ENCODE measurements at regions not wholly inside any gene's neighbourhood (a gene's known extent, or its start where the extent isn't known, plus 50 kb on each side); places are given as distances from the start of the nearest gene placed in this dataset.

DNA sequence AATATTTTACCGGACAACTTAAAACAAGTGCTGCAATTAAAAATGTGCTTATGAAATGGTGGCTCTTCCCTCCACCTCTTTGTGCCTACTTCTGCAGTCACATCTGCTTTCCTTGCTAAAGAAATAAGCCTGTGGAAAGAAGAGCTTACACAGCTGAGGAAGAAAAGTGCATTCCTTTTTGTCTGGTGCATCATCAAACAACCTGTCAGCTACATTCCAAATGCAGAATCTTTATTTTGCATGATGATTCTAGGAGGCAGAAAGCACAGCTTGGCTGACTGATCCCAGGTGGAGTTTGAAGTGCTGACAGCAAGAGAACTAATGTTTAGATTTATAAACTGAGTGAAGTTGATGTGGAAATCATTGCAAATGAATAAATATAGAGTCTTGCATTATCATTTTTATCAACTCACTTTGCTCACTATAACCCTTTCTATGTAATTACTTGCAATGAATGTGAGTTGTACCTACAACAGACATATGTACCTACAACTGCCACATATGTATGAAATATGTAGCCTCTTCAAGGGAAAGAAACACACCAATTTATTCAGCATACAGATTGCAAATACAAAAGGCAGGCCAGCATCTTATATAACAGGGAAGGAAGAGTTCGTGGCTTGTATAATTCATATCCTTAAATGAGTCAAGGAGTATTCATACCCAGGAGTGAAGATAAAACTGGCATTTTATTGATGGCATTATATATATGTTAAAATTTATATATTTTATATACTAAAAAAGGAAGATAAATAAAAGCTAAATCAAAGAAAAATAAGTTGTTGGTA, 223.4 kb upstream of the MCHR2 start:
- TF ChIP-seq REST (IDR thresholded peaks at IDR 0.05; ENCODE audit: insufficient read depth in 1 of 2, low read depth in 2 of 2, low read length in 2 of 2): no peak
- no peak for TF ChIP-seq POLR2AphosphoS5 (IDR thresholded peaks at IDR 0.05; ENCODE audit: low read depth, low read length)
- TF ChIP-seq FOXP2 (optimal IDR thresholded peaks at IDR 0.05; ENCODE audit: borderline replicate concordance, extremely low read depth, extremely low read length, insufficient read depth): no peak

GRCh38 chr6:100216760-100217159, 222.7 kb upstream of the MCHR2 start:
- TF ChIP-seq FOXP2 (optimal IDR thresholded peaks at IDR 0.05; ENCODE audit: borderline replicate concordance, extremely low read depth, extremely low read length, insufficient read depth) (no peak), POLR2AphosphoS5 (IDR thresholded peaks at IDR 0.05; ENCODE audit: low read depth, low read length) (no peak), SIN3A (IDR thresholded peaks at IDR 0.05; ENCODE audit: borderline replicate concordance, insufficient read depth, low read length) (no peak), TAF1 (IDR thresholded peaks at IDR 0.05; ENCODE audit: borderline replicate concordance, insufficient read depth, low read length) (no peak), REST (IDR thresholded peaks at IDR 0.05; ENCODE audit: insufficient read depth in 1 of 2, low read depth in 2 of 2, low read length in 2 of 2) (no peak)

- TF ChIP-seq REST (IDR thresholded peaks at IDR 0.05; ENCODE audit: insufficient read depth in 1 of 2, low read depth in 2 of 2, low read length in 2 of 2) (no peak), FOXP2 (optimal IDR thresholded peaks at IDR 0.05; ENCODE audit: borderline replicate concordance, extremely low read depth, extremely low read length, insufficient read depth) (no peak), POLR2AphosphoS5 (IDR thresholded peaks at IDR 0.05; ENCODE audit: low read depth, low read length) (no peak), TAF1 (IDR thresholded peaks at IDR 0.05; ENCODE audit: borderline replicate concordance, insufficient read depth, low read length) (no peak), SIN3A (IDR thresholded peaks at IDR 0.05; ENCODE audit: borderline replicate concordance, insufficient read depth, low read length) (no peak)
Observed at GRCh38 chr6:100212131-100212530, 218.1 kb upstream of the MCHR2 start.

DNA sequence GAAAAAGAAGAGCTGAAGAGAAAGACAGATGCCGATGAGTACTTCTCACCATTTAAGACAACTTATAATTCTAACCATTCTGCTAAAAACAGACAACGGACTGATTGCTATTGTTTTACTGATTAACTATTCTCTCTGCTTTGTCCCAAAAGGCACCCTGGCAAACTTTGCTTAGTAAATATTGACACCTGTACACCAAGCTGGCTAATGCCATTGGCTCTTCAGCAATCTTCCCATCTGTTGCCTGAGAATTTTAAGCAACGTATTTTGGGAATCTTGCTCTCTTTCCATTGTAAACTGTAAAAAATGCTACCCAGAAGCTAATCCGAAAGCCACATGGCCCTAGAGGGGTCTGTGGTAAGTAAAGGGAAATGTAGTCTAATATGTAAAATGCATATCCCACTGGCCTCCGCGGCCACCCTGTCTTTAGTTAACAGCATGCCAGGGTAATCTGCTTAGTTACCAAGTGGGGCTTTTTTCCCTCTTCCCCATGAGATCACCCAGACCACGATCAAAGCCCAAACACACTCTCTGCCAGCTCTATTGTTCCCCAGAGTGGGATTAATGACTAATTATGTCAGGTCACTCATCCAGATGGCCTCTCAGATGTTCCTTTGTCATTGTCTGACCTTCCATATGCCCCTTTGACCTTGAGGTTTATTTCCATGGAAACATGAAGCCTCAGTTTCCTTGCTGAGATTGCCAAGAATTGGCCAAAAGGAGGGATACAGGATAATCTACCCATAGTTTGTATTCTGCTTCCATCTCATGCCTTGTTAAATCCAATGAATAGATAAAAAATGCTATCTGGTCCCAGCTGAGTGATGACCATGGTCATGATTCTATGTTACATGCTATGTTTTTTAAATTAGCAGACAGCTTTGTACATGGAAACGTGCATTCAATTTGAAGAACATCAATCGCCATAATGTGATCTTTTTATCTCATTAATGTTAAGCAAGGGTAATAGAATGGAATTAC, 216.4 kb upstream of the MCHR2 start:
- TF ChIP-seq POLR2AphosphoS5 (IDR thresholded peaks at IDR 0.05; ENCODE audit: low read depth, low read length): no peak
- TF ChIP-seq FOXP2 (optimal IDR thresholded peaks at IDR 0.05; ENCODE audit: borderline replicate concordance, extremely low read depth, extremely low read length, insufficient read depth): no peak

GRCh38 chr6:100209323-100210136, 215.5 kb upstream of the MCHR2 start:
- no peak for TF ChIP-seq POLR2AphosphoS5 (IDR thresholded peaks at IDR 0.05; ENCODE audit: low read depth, low read length)
- TF ChIP-seq SIN3A (IDR thresholded peaks at IDR 0.05; ENCODE audit: borderline replicate concordance, insufficient read depth, low read length): no peak
- TF ChIP-seq FOXP2 (optimal IDR thresholded peaks at IDR 0.05; ENCODE audit: borderline replicate concordance, extremely low read depth, extremely low read length, insufficient read depth): no peak
- TF ChIP-seq REST (IDR thresholded peaks at IDR 0.05; ENCODE audit: insufficient read depth in 1 of 2, low read depth in 2 of 2, low read length in 2 of 2): no peak
- no peak for TF ChIP-seq TAF1 (IDR thresholded peaks at IDR 0.05; ENCODE audit: borderline replicate concordance, insufficient read depth, low read length)
